HG03457 (cell line): ENCODE measurements at regions not wholly inside any gene's neighbourhood (a gene's known extent, or its start where the extent isn't known, plus 50 kb on each side); places are given as distances from the start of the nearest gene placed in this dataset.
A peak's percentile ranks its signal among the peaks of the same experiment; 100 is the strongest.

Experiments used
- ATAC-seq: cut with Tn5 transposase; IDR thresholded peaks from one replicate; pipeline ENCODE4 v1.9.1; 2021; ENCODE audit warnings: moderate number of reproducible peaks; ENCODE audit not compliant: unreplicated experiment

- ATAC-seq: no peak
Observed at GRCh38 chr21:25062061-25062460, 545.2 kb downstream of the MRPL39 start.

- no peak for ATAC-seq
Observed at GRCh38 chr21:25054689-25055088, 552.6 kb downstream of the MRPL39 start.

GRCh38 chr21:25039461-25040380 lies 567.6 kb downstream of the MRPL39 start:
- peak; percentile 78 for ATAC-seq

GRCh38 chr21:25036775-25037174 lies 570.5 kb downstream of the MRPL39 start:
- no peak for ATAC-seq

GRCh38 chr21:25031750-25032149 lies 575.5 kb downstream of the MRPL39 start:
- ATAC-seq: no peak

- no peak for ATAC-seq
Observed at GRCh38 chr21:25029580-25029979, 577.7 kb downstream of the MRPL39 start.

- no peak for ATAC-seq
Observed at GRCh38 chr21:25025596-25025995, 581.7 kb downstream of the MRPL39 start.

- ATAC-seq: no peak
Observed at GRCh38 chr21:25024639-25025038, 582.6 kb downstream of the MRPL39 start.

GRCh38 chr21:25005388-25005787 lies 601.9 kb downstream of the MRPL39 start:
- no peak for ATAC-seq

GRCh38 chr21:25002676-25003075 lies 604.6 kb downstream of the MRPL39 start:
- no peak for ATAC-seq

- ATAC-seq: no peak
Observed at GRCh38 chr21:24995216-24995615, 612.1 kb downstream of the MRPL39 start.

GRCh38 chr21:24994717-24995116 lies 612.6 kb downstream of the MRPL39 start:
- ATAC-seq: no peak

GRCh38 chr21:24989516-24989915 lies 617.8 kb downstream of the MRPL39 start:
- no peak for ATAC-seq

GRCh38 chr21:24988941-24989340 lies 618.3 kb downstream of the MRPL39 start:
- ATAC-seq: no peak

- ATAC-seq: peak; percentile 68
Observed at GRCh38 chr21:24976238-24976637, 631.0 kb downstream of the MRPL39 start.

- no peak for ATAC-seq
Observed at GRCh38 chr21:24969068-24969467, 638.2 kb downstream of the MRPL39 start.

GRCh38 chr21:24955275-24955961 lies 651.9 kb downstream of the MRPL39 start:
- peak; percentile 93 for ATAC-seq

GRCh38 chr21:24948186-24948585 lies 659.1 kb downstream of the MRPL39 start:
- ATAC-seq: no peak

GRCh38 chr21:24945910-24946309 lies 661.4 kb downstream of the MRPL39 start:
- ATAC-seq: no peak

GRCh38 chr21:24941316-24942185 lies 665.7 kb downstream of the MRPL39 start:
- no peak for ATAC-seq

- no peak for ATAC-seq
Observed at GRCh38 chr21:24939291-24939690, 668.0 kb downstream of the MRPL39 start.
